HG03442 (cell line): ENCODE measurements at regions not wholly inside any gene's neighbourhood (a gene's known extent, or its start where the extent isn't known, plus 50 kb on each side); places are given as distances from the start of the nearest gene placed in this dataset.
"Not testable (repeated sequence)": the region's sequence is repeated elsewhere in the genome, so short reads cannot be mapped to it uniquely, and the experiment has no call there.

ENCODE experiments used
- ATAC-seq: cut with Tn5 transposase; IDR thresholded peaks from one replicate; pipeline ENCODE4 v1.9.1; 2021; ENCODE audit warnings: mild to moderate bottlenecking, moderate library complexity; ENCODE audit not compliant: unreplicated experiment

DNA sequence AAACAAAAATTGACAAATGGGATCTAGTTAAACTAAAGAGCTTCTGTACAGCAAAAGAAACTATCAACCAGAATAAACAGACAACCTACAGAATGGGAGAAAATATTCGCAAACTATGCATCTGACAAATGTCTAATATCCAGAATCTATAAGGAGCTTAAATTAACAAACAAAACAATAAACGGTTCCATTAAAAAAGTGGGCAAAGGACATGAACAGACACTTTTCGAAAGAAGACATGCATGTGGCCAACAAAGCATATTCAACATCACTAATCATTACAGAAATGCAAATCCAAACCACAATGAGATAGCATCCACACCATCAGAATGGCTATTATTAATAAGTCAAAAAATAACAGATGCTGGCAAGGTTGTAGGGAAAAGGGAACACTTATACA is 50.5 kb upstream of the MED13L start:
- ATAC-seq, result not testable (repeated sequence)

DNA sequence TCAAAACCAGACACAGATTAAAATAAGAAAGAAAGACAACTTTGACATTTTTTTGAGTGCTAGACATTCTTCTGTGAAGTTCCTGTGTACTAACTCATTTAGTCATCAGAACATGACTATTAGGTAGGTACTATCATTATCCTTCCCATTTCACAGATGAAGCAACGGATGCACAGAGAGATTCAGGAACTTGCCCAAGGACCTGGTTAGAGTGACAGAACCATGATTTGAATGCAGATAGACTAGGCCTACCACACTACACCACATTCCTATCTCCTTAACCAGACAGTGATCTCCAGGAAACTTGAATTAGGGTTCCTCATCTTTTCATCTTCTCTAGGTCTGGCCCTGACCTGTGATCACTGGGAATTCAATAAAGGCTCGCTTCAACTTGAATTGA is 54.4 kb upstream of the MED13L start:
- no peak for ATAC-seq

DNA sequence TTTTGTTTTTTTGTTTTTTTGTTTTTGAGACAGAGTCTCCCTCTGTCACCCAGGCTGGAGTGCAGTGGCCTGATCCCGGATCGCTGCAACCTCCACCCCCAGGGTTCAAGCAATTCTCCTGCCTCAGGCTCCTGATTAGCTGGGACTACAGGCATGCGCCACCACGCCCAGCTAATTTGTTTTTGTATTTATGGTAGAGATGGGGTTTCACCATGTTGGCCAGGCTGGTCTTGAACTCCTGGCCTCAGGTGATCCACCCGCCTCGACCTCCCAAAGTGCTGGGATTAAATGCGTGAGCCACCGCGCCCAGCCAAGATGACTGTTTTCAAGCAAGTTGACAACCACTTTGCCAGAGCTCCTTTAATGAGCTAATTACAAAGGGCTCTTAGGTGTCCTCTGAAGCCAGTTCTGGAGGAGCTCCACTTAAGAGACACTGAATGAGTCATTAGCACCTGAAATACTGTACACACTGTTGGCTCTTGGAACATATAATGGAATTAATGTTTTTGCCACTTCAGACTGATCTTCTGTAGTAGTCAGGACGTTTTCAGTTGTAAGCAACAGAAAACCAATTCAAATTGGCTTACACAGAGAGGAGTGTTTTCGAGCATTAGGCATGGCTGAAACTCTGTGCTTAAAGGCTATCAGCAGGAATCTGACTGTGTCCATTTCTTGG is 55.4 kb upstream of the MED13L start:
- no peak for ATAC-seq

DNA sequence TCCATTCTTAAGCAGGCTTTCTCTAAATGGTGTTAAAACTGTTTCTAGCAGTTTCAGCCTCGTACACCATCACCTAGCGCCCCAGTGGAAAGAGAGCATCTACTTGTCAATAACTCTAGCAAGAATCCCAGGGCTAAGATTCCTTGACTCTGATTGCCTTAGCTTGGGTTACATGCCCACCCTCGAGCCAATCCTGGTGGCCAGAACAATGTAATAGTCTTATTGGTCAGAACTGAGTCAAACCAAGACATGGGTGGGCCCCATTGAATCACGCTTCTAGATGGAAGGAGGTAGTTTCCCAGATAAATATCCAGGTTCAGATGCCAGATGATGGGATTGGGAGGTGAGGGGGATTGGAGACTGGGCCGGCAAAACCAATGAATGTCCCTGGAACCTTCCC is 55.9 kb upstream of the MED13L start:
- ATAC-seq, result no peak

DNA sequence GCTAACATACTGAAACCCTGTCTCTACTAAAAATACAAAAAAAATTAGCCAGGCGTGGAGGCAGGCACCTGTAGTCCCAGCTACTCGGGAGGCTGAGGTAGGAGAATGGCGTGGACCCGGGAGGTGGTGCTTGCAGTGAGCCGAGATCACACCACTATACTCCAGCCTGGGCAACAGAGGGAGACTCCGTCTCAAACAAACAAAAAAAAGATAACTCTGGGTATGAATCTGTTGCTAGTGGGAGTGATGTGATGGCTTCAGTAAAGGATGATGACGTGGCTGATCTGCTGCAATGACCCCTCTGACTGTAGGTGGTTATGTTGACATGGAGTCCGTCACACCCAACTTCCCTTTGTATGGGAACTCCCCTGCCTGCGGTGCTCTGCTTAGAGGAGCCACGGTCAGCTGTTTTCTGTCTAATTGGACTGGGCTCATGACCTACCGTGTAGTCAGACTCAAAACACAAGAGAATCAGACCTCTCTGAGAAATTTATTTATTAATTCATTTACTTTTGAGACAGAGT is 59.1 kb upstream of the MED13L start:
- peak; percentile 85 for ATAC-seq

DNA sequence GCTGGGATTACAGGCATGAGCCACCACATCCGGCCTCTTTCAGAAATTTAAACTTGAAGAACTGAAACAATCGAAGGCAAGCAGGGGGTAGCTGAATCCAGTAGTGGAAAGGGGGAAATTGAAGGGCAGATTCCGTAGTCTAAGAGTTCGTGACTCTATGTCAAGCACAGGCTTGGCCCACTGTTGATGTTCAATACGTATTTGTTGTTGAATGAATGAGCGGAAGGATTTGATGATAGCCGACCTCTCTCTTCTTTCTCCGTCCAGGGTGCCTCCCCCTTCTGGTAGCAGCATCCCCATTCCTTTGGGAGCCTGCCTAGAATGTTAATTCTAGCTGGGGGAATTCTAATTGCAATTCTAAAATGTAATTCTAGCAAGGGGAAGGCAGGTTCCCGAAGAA is 59.8 kb upstream of the MED13L start:
- ATAC-seq, result no peak

DNA sequence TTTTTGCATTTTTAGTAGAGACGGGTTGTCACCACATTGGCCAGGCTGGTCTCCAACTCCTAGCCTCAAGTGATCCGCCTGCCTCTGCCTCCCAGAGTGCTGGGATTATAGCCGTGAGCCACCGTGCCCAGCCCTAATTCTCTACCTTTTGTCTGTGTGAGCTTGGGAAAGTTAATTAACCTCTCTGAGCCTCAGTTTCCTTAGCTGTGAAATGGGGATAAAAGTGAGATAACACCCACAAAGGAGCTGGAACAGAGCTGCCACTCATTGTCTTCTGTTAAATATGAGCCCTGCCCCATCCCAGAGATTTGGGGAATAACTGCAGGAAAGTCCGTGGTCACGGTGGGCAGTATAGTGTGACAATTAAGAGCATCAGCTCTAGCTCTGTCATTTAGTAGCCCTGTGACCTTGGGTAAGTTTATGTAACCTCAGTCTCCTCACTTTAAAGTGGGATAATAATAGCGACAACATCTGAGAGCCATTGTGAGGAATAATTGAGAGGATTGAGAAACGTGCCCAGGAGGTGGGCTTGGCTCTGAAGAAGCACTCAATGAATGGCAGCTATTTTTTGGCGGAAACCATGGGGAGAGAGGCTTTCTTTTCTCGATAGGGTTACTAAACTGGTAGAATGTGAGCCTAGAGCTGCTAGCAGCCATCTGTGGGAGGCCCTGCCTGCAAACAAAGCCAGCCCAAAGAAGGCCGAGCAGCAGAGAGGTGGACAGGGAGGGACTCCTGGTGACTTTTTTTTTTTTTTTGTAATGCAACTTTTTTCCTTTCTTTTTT is 60.8 kb upstream of the MED13L start:
- no peak for ATAC-seq

DNA sequence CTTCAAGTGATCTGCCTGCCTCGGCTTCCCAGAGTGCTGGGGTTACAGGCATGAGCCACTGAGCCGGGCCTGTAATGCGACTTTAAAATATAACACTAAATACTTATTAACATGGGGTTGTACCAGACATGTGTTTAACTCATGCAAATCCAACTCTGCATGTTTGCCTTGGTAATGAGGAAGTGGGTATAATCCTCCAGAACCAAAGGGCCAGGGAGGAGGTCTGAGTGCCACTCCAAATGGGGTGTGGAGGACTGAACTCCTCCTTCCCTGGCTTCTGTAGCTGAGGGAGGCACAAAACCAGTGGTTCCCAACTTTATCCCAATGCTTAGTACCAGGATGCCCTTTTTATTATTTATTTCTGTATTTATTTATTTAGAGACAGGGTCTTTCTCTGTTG is 61.6 kb upstream of the MED13L start:
- no peak for ATAC-seq

DNA sequence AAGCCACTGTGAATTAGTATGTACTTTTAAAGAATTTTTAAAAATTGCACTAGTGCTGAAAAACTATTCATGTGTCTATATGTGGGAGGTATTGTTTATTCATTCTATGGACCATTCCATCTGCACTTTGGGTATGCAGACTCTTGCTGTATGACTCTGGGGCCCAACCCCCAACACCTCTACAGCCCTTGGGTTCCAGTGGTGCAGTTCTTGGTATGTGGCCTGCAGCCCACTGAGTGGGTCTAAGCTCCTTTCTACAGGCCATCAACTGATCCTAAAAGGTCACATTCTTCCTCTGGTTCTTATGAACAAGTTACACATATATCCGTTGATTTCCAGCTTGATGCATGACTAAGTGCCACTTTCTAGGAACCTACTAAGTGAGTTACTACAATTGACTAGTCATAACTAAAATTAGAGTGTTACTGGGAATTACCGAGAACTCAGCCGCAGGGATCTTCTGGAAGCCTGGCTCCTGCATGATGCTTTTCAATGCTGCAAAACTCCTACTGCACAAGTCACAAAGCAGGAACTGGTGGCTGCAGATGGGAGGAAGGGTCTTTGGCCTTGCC is 62.4 kb upstream of the MED13L start:
- ATAC-seq, result no peak

DNA sequence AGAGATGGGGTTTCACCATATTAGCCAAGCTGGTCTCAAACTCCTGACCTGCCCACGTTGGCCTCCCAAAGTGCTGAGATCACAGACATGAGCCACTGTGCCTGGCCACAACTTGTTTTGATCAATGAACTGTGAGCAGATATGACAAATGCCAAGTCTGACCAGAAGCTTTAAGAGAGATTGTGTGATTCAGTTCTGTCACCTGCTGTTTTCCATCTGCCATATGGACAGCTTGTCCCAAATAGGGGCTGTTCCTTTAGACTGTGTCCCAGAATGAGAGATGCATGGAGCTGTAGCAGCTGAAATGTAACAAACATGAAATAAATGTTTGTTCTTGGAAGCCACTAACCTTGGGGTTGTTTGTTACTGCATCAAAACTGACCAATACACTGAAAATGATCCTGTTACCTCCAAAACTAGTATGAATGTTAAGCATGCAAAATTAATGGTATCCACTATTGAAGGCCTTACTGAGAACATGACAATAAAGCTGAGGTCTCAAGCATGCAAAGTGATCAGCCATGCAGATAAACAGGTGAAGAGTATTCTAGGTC is 65.9 kb upstream of the MED13L start:
- no peak for ATAC-seq

DNA sequence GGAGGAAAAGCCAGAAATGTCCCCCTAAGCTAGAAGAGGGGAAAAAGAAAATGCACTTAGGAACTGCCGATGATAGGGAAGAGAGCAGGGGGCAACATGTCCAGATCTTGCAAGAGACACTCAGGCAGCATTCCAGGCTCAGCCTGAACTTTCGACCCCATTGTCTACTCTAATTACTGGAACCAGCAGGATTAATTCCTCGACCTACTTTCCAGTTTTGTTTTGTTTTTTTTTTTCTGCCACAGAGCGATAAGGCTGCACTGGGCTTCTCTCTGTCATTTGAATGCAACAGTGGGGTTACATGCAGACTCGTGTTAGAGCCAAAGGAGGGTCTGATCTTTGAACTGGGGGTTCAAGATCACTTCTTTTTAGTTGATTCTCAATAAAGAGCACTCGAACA is 68.7 kb upstream of the MED13L start:
- no peak for ATAC-seq

DNA sequence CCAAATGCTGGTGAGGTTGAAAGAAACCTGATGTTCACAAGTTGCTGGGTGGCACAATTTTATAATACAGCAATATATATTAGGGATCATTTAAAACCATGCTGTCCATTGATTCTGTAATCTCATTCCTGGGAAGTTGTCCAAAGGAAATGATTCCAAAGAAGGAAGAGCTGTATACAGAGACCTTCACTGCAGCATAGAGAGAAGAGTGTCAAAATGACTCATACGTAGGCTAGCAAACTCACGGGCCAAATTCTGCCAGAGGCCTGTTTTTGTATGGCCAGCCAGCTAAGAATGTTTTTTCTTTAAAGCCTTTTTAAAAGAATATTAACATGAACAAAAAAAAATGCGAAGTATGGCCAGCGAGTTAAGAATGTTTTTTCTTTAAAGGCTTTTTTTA is 69.2 kb upstream of the MED13L start:
- ATAC-seq, result no peak

DNA sequence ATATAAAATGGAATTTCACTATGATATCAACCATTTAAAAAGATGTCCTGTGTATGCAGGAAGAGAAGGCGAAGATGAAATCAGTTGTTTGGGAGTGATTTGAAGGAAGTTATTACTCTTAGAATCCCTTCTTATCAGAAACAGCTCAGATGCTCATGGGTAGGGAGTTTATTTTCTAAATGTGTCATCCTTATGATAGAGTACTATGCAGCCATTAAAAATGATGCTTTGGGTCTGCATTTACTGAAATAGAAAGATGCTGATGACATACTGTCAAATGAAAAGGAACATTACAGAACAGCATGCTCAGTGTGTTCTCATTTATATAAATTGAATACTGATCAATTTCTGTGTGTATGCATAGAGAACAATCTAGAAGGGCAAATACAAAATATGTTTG is 69.8 kb upstream of the MED13L start:
- ATAC-seq, result no peak

DNA sequence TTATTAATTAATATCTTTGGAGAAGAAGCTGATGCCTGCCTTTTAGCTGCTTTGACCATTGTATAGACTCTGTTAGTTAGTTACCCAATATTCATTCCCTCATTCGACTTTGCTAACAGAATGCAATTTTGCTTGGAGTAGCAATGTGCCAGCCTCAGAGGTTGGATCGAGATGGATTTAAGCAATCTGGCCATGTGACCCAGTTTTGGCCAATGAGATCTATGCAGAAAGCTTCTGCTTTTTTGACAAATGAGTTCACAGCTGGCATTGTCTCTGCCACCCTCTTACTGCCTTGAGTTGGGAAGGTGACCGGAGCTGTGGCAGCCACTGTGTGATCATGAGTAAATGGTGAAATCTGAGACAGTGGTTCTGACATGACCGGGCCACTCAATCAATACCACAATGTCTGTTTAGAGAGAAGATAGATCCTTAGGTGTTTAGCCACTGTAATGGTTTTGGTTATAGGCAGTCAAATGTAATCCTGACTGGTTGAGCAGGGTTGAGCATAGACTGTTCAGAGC is 74.9 kb upstream of the MED13L start:
- ATAC-seq, result no peak

DNA sequence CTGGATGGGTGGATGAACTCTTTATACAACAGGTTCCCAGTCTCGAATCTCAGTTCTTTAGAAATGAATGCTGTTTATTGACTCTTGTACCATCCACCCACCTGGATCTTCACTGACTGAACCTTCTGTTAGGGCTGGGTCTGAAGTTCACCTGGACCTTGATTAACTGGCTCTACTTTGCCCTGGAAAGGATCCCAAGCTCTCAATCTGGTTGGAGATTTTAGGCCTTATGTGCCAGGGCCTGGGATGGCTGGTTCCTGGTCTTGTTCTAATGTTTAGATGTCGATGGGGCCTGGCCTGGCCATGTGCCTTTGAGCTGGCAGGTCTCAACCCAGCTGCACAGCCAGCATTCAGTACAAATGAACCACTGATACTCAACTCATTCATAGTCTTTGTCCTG is 76.5 kb upstream of the MED13L start:
- no peak for ATAC-seq

DNA sequence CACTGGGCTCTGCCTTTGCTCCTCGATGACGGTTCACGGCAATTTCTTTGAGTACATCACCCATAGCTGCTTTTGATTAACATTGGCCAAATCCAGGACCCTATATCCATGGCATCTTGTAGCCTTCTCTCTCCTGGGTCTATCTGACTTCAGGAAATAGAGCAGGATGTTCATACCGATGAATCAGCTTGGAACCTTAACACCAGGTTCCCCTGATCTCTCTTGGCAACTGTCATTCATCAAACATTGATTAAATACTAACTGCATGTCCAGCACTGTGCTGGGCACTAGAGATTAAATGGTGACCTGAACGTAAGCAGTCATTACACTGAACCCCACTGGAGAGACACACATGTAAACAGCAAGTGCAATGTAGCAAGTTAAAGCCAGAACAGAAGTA is 77.0 kb upstream of the MED13L start:
- no peak for ATAC-seq

DNA sequence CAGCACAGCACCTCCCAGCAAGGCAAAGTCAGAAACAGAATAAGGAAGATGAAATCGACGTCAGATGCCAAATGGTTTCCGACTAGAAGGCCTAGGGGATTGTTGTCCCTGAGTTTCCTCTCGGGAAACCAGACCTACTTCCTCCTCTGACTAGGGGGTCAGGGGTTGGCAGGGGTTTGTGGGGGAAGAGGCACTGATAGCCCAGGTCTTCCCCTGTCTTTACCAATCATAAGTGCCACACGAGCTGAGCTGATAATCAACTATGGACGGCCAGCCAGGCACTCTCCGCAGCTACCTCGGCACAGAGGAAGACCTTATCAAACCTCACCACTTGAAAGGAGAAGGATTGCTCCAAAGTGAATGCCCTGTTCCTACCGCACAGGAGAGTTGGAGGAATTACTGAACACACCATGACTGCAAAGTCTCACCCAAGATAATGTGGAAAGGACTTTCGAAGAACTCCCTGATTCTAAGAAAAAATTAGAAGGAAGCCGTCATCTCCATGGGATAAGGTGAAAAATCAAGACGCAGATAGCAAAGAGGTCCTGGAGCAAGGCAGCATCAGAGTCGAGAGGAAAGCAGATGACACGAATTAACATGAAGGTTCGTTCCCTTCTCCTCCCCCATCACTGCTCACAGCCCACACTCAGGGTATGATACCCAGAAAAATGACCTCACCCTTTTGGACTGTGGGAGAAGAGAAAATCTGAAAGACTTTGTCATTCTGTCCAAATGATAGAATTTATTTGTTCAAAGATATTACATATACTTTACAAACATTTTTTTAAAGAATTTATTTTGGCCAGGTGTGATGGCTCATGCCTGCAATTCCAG is 77.7 kb upstream of the MED13L start:
- no peak for ATAC-seq

DNA sequence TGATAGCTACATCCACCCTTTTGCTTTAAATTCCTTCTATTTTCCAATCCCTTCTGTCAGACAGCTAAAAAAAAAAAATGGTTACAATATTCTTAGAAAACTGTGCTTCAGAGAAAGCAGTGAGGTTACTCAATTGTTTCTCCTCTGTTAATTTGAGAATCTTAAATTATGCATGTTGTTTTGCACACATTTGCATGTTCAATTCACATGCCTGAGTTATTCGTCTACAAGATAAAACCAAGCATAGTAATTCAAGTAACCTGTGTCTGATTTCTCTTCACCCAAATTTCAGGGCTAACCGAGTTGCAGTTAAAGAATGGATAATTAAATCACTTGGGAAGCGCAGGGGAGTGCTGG is 81.0 kb upstream of the MED13L start:
- ATAC-seq, result no peak

DNA sequence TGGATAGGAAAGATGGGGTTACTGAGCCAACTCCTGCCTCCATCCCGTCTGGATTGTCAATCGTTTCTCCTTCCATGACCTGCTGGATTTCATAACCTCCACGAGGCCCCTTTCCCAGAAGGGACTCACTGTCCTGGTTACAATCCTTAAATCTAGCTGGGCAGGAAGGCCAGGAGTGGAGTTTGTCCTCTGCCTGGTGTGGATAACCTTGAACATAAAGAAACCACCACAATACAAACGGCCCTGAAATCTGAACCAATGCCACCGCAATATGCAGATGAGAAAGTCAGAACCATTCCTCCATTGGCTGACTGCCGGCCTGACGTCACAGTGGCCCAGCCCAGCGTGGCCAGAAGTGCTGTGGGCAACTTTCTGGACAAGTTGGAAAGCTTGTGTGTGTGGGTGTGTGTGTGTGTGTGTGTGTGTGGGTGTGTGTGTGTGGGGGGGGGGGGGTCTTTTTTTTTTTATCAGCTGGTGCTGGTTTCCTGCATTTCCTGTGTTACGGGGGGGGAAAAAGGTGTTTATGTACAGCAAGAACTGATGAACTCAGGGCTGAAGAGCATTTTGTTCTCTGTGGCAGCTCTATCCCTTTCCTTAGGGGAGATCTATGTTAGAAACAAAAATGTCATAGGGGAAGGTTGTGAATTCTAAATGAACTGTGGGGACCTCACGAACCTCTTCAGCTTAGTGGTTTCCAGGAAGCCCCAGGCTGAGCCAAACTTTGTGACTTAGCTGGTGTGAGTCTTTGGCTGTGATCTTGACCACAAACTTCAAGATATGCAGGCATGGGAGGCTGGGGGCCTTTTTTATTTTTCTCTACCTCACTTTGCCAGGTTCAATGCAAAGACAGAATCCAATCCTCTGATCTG is 81.6 kb upstream of the MED13L start:
- peak; percentile 59 for ATAC-seq
